Vagina (tissue), 2 donors: ENCODE measurements at regions not wholly inside any gene's neighbourhood (a gene's known extent, or its start where the extent isn't known, plus 50 kb on each side); places are given as distances from the start of the nearest gene placed in this dataset.

Experiments used
- POLR2AphosphoS5 ChIP-seq, 2 donors: sonication (generic); formaldehyde crosslinking; IDR thresholded peaks; one replicate each; pipeline ENCODE4 v1.9.0; 2017; ENCODE audit warnings: antibody characterized with exemption in 2 of 2, mild to moderate bottlenecking in 2 of 2, low read depth in 1 of 2; ENCODE audit not compliant: insufficient read depth in 1 of 2
- TF ChIP-seq, protein P1 (sequence below), 3 experiments: fragments of 450-650 bp in 2 of 3; fragments of 200-600 bp in 1 of 3; sonication (generic) in 1 of 3; IDR thresholded peaks; one replicate each; pipeline ENCODE4 v1.5.1; 2017 to 2019; ENCODE audit warnings: antibody characterized with exemption in 3 of 3, mild to moderate bottlenecking in 2 of 3, moderate library complexity in 2 of 3

DNA sequence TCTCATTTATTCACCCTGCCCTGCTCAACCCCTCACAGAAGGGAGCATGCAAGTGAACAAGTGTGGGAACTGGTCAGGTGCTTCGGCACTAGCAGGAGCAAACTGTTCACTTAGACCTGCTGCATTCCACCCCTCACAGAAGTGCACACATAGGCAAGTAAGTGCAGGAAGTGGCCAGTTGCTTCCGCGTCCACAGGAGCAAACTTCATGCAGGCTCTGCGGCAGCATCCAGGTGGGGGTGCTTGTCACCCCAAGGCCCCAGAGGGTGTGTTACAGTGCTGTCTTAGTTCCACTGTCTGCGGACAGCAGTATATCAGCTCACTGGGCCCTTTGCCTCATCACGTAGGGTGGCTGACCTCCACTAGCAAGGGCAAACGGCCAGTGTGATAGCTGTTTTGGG lies 167.3 kb upstream of the AVPR1A start:
- no peak for TF ChIP-seq POLR2AphosphoS5 (IDR thresholded peaks at IDR 0.05; ENCODE audit: insufficient read depth in 1 of 2, low read depth in 1 of 2)
- TF ChIP-seq, protein P1, sequence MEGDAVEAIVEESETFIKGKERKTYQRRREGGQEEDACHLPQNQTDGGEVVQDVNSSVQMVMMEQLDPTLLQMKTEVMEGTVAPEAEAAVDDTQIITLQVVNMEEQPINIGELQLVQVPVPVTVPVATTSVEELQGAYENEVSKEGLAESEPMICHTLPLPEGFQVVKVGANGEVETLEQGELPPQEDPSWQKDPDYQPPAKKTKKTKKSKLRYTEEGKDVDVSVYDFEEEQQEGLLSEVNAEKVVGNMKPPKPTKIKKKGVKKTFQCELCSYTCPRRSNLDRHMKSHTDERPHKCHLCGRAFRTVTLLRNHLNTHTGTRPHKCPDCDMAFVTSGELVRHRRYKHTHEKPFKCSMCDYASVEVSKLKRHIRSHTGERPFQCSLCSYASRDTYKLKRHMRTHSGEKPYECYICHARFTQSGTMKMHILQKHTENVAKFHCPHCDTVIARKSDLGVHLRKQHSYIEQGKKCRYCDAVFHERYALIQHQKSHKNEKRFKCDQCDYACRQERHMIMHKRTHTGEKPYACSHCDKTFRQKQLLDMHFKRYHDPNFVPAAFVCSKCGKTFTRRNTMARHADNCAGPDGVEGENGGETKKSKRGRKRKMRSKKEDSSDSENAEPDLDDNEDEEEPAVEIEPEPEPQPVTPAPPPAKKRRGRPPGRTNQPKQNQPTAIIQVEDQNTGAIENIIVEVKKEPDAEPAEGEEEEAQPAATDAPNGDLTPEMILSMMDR (IDR thresholded peaks at IDR 0.05) = no peak
